ENCODE measurements at regions not wholly inside any gene's neighbourhood (a gene's known extent, or its start where the extent isn't known, plus 50 kb on each side); places are given as distances from the start of the nearest gene placed in this dataset.

GRCh38 chr4:54908763-54909162, 216.6 kb downstream of the KDR start:
- TF ChIP-seq, protein P1, sequence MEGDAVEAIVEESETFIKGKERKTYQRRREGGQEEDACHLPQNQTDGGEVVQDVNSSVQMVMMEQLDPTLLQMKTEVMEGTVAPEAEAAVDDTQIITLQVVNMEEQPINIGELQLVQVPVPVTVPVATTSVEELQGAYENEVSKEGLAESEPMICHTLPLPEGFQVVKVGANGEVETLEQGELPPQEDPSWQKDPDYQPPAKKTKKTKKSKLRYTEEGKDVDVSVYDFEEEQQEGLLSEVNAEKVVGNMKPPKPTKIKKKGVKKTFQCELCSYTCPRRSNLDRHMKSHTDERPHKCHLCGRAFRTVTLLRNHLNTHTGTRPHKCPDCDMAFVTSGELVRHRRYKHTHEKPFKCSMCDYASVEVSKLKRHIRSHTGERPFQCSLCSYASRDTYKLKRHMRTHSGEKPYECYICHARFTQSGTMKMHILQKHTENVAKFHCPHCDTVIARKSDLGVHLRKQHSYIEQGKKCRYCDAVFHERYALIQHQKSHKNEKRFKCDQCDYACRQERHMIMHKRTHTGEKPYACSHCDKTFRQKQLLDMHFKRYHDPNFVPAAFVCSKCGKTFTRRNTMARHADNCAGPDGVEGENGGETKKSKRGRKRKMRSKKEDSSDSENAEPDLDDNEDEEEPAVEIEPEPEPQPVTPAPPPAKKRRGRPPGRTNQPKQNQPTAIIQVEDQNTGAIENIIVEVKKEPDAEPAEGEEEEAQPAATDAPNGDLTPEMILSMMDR (conservative IDR thresholded peaks at IDR 0.05) = no peak
- no peak for TF ChIP-seq EZH2 (IDR thresholded peaks at IDR 0.05; ENCODE audit: low read depth)

Measured in PC-9 (cell line).